Vagina (tissue), 2 donors: ENCODE measurements at regions not wholly inside any gene's neighbourhood (a gene's known extent, or its start where the extent isn't known, plus 50 kb on each side); places are given as distances from the start of the nearest gene placed in this dataset.

Source experiments
- DNase-seq, 2 donors: peaks; one replicate each; pipeline ENCODE4 v3.0.0-alpha.2; 2017; ENCODE audit errors: extremely low spot score in 2 of 2
- H3K27ac ChIP-seq: fragments of 200-600 bp; sonication (generic); one replicate; pipeline ENCODE4 v1.5.1; 2019
- H3K27me3 ChIP-seq: fragments of 200-600 bp; sonication (generic); one replicate; pipeline ENCODE4 v1.5.1; 2019
- H3K36me3 ChIP-seq, 2 donors: fragments of 200-600 bp; sonication (generic); one replicate each; pipeline ENCODE4 v1.5.1; 2017 to 2019
- H3K4me1 ChIP-seq: fragments of 200-600 bp; sonication (generic); one replicate; pipeline ENCODE4 v1.5.1; 2019
- H3K4me3 ChIP-seq, 2 donors: fragments of 200-600 bp; sonication (generic); 1 replicate in 1 of 2; 2 replicates in 1 of 2; pipeline ENCODE4 v1.5.1; 2016 to 2019
- H3K9me3 ChIP-seq: fragments of 200-600 bp; sonication (generic); one replicate; pipeline ENCODE4 v1.5.1; 2019
- POLR2A ChIP-seq, 2 donors: fragments of 450-650 bp; IDR thresholded peaks; one replicate each; pipeline ENCODE4 v1.6.1; 2017; ENCODE audit warnings: antibody characterized with exemption in 2 of 2, mild to moderate bottlenecking in 2 of 2, moderate library complexity in 2 of 2
- POLR2AphosphoS5 ChIP-seq, 2 donors: sonication (generic); formaldehyde crosslinking; IDR thresholded peaks; one replicate each; pipeline ENCODE4 v1.9.0; 2017; ENCODE audit warnings: antibody characterized with exemption in 2 of 2, mild to moderate bottlenecking in 2 of 2, low read depth in 1 of 2; ENCODE audit not compliant: insufficient read depth in 1 of 2
- intact Hi-C: fragments of 100-400 bp; cut with DNase I; formaldehyde crosslinking; loops from one replicate; pipeline ENCODE4 v1.15.1; 2023
- TF ChIP-seq, protein P1 (sequence below), 3 experiments: fragments of 450-650 bp in 2 of 3; fragments of 200-600 bp in 1 of 3; sonication (generic) in 1 of 3; IDR thresholded peaks; one replicate each; pipeline ENCODE4 v1.5.1; 2017 to 2019; ENCODE audit warnings: antibody characterized with exemption in 3 of 3, mild to moderate bottlenecking in 2 of 3, moderate library complexity in 2 of 3

DNA sequence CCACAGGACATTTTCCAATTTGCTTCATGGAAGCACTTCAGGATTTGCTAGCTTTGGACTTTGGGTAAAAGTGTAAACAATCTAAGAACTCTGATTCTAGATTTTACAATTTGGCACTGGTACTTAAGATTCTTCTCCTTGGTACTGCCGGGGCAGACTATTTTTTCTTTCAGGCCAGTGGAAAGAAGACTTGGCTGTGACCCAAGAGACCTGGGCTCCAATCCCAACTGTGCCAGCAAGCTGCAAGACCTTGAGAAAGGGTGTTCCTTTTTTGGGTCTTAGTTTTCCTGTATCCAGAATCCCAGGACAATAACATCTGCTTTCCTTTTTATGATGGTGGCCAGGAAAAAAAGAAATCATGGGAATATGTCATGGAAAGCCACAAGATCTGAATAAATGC, 148.1 kb upstream of the CRY1 start:
- Histone ChIP-seq H3K4me1 (no peaks in the 10 kb centered on the region), H3K36me3 (no peaks in the 10 kb centered on the region), H3K9me3 (no peaks in the 10 kb centered on the region), H3K4me3 (no peak overlapping the region), H3K27ac (no peak overlapping the region), H3K27me3 (no peaks in the 10 kb centered on the region)
- TF ChIP-seq POLR2A (IDR thresholded peaks at IDR 0.05) (no peak), POLR2AphosphoS5 (IDR thresholded peaks at IDR 0.05; ENCODE audit: insufficient read depth in 1 of 2, low read depth in 1 of 2) (no peak)
- TF ChIP-seq, protein P1, sequence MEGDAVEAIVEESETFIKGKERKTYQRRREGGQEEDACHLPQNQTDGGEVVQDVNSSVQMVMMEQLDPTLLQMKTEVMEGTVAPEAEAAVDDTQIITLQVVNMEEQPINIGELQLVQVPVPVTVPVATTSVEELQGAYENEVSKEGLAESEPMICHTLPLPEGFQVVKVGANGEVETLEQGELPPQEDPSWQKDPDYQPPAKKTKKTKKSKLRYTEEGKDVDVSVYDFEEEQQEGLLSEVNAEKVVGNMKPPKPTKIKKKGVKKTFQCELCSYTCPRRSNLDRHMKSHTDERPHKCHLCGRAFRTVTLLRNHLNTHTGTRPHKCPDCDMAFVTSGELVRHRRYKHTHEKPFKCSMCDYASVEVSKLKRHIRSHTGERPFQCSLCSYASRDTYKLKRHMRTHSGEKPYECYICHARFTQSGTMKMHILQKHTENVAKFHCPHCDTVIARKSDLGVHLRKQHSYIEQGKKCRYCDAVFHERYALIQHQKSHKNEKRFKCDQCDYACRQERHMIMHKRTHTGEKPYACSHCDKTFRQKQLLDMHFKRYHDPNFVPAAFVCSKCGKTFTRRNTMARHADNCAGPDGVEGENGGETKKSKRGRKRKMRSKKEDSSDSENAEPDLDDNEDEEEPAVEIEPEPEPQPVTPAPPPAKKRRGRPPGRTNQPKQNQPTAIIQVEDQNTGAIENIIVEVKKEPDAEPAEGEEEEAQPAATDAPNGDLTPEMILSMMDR (IDR thresholded peaks at IDR 0.05): no peak
- DNase-seq: peak in 1 of 2 donors; percentile 16
- intact Hi-C loops: no loop called here

DNA sequence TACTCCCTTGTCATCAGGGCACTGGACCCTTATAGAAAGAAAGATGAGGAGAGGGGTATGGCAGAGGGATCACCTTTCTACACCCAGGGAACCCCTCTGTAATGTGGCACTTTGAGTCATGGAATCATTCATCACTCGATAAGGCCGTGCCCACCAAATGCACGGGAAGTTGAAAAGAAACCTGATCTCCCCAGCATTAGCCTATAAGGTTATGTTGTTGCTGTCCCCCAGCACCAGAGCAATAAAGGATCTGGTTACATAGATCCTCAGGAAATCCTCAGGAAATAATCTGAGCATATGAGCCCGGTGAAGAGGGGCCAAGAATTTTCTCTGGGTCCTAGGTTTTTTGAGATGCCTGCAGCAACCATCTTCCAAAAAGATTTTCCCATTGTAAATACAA, 148.8 kb upstream of the CRY1 start:
- Histone ChIP-seq H3K27ac (no peak overlapping the region), H3K9me3 (no peaks in the 10 kb centered on the region), H3K36me3 (no peaks in the 10 kb centered on the region), H3K4me3 (no peak overlapping the region), H3K4me1 (no peaks in the 10 kb centered on the region), H3K27me3 (no peaks in the 10 kb centered on the region)
- intact Hi-C loops: no loop called here
- DNase-seq: no peak
- TF ChIP-seq, protein P1 (IDR thresholded peaks at IDR 0.05): no peak
- TF ChIP-seq POLR2A (IDR thresholded peaks at IDR 0.05) (no peak), POLR2AphosphoS5 (IDR thresholded peaks at IDR 0.05; ENCODE audit: insufficient read depth in 1 of 2, low read depth in 1 of 2) (no peak)

DNA sequence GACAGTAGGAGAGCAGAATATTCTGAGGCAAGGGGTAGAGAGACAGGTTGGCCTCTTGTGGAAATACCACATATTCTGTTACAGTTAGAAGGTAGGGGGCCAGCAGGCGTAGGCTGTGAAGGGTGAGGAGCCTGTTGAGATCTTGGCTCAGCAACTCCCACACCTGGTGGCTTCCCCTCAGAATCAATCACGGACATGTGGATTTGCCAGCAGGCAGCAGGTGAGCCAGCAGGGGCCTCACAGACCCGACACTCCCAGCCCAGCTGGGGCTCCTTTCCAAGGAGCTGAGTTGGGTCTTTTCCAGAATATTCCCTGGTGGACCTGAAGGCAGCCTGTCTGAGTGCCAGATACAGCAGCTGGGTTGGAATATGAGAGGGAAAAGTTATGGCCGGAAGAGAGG, 150.0 kb upstream of the CRY1 start:
- Histone ChIP-seq H3K4me1 (no peaks in the 10 kb centered on the region), H3K9me3 (no peaks in the 10 kb centered on the region), H3K4me3 (no peak overlapping the region), H3K27me3 (no peaks in the 10 kb centered on the region), H3K27ac (no peak overlapping the region), H3K36me3 (no peaks in the 10 kb centered on the region)
- intact Hi-C loops: no loop called here
- DNase-seq: peak in 1 of 2 donors; percentile 71
- no peak for TF ChIP-seq POLR2A (IDR thresholded peaks at IDR 0.05)
- TF ChIP-seq POLR2AphosphoS5 (IDR thresholded peaks at IDR 0.05; ENCODE audit: insufficient read depth in 1 of 2, low read depth in 1 of 2): no peak
- TF ChIP-seq, protein P1 (IDR thresholded peaks at IDR 0.05): no peak

DNA sequence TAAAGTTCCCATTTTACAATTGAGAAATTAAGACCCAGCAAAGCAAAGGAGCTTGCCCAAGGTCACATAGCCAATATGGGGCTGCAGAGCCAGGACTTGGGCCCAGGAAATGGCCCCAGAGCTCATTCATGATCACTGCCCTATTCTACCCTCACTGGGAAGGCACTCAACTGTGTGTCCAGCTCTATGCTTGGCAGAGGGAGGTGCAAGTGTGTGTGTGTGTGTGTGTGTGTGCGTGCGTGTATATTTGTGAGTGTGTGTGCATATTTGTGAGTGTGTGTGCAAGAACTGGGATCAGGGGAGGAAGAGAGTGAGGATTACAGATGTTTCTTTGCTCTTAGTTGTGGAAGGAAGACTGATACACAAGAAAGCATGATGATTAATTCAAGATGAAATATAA, 151.2 kb upstream of the CRY1 start:
- no peaks in the 10 kb centered on the region for H3K36me3 ChIP-seq
- H3K4me1 ChIP-seq: no peaks in the 10 kb centered on the region
- no peak for TF ChIP-seq POLR2AphosphoS5 (IDR thresholded peaks at IDR 0.05; ENCODE audit: insufficient read depth in 1 of 2, low read depth in 1 of 2)
- TF ChIP-seq, protein P1 (IDR thresholded peaks at IDR 0.05): no peak
- TF ChIP-seq POLR2A (IDR thresholded peaks at IDR 0.05): no peak
- no peak overlapping the region for H3K4me3 ChIP-seq
- H3K27ac ChIP-seq: no peak overlapping the region
- intact Hi-C loops: no loop called here
- peak in 1 of 2 donors; percentile 70 for DNase-seq
- H3K27me3 ChIP-seq: no peaks in the 10 kb centered on the region
- H3K9me3 ChIP-seq: no peaks in the 10 kb centered on the region

DNA sequence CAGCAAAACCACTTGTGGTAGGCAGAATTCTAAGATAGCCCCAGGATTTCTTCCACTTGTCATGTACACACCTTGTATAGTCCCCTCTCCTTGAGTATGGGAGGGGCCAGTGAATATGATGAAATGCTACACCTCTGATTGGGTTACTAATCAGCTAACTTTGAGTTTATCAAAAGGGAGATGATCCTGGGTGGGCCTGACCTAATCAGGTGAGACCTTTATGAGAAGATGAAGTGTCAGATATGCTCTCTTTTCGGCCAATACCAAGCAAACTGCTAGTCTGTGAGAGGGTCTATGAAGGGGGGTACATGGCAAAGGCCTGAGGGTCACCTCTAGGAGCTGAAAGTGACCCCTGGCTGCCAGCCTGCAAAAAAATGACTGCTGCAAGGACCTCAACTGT, 154.3 kb upstream of the CRY1 start:
- no peaks in the 10 kb centered on the region for H3K27me3 ChIP-seq
- intact Hi-C loops: no loop called here
- H3K27ac ChIP-seq: no peak overlapping the region
- TF ChIP-seq, protein P1 (IDR thresholded peaks at IDR 0.05): no peak
- TF ChIP-seq POLR2A (IDR thresholded peaks at IDR 0.05): no peak
- no peak for TF ChIP-seq POLR2AphosphoS5 (IDR thresholded peaks at IDR 0.05; ENCODE audit: insufficient read depth in 1 of 2, low read depth in 1 of 2)
- H3K9me3 ChIP-seq: no peaks in the 10 kb centered on the region
- DNase-seq: peak in 1 of 2 donors; percentile 6
- no peak overlapping the region for H3K4me3 ChIP-seq
- no peaks in the 10 kb centered on the region for H3K4me1 ChIP-seq
- H3K36me3 ChIP-seq: no peaks in the 10 kb centered on the region
